Loucy (cell line): ENCODE measurements at regions not wholly inside any gene's neighbourhood (a gene's known extent, or its start where the extent isn't known, plus 50 kb on each side); places are given as distances from the start of the nearest gene placed in this dataset.
A peak's percentile ranks its signal among the peaks of the same experiment; 100 is the strongest.

Experiments used
- H2AFZ ChIP-seq: fragments of 200-600 bp; sonication (generic); 2 replicates; pipeline ENCODE4 v1.6.0; 2016; ENCODE audit warnings: antibody characterized with exemption, mild to moderate bottlenecking, low read length, moderate library complexity
- H3F3A ChIP-seq: fragments of 200-600 bp; 2 replicates; pipeline ENCODE4 v1.6.0; 2016; ENCODE audit warnings: antibody characterized with exemption, low read depth, mild to moderate bottlenecking
- H3K27me3 ChIP-seq: fragments of 200-600 bp; sonication (generic); 2 replicates; pipeline ENCODE4 v1.6.1; 2014; ENCODE audit warnings: low read length, mild to moderate bottlenecking; ENCODE audit not compliant: insufficient read depth, poor library complexity, severe bottlenecking
- H3K36me3 ChIP-seq: fragments of 200-600 bp; sonication (generic); 2 replicates; pipeline ENCODE4 v1.6.1; 2016; ENCODE audit warnings: low read length; ENCODE audit not compliant: insufficient read depth
- H3K4me1 ChIP-seq: fragments of 200-600 bp; sonication (generic); 2 replicates; pipeline ENCODE4 v1.5.1; 2014; ENCODE audit warnings: low read length, mild to moderate bottlenecking; ENCODE audit not compliant: insufficient read depth, poor library complexity, severe bottlenecking
- H3K4me2 ChIP-seq: fragments of 200-600 bp; sonication (generic); 2 replicates; pipeline ENCODE4 v1.6.0; 2014; ENCODE audit warnings: antibody characterized with exemption, low read length, low read depth, mild to moderate bottlenecking; ENCODE audit not compliant: poor library complexity, severe bottlenecking
- H3K4me3 ChIP-seq: fragments of 200-600 bp; sonication (generic); 2 replicates; pipeline ENCODE4 v1.5.1; 2014; ENCODE audit warnings: low read length, mild to moderate bottlenecking, mixed read lengths; ENCODE audit not compliant: poor library complexity, severe bottlenecking
- H3K79me2 ChIP-seq: fragments of 200-600 bp; sonication (generic); 2 replicates; pipeline ENCODE4 v1.6.1; 2014; ENCODE audit warnings: low read length; ENCODE audit not compliant: insufficient read depth
- H3K9ac ChIP-seq: fragments of 200-600 bp; sonication (generic); 2 replicates; pipeline ENCODE4 v1.6.0; 2014; ENCODE audit warnings: mild to moderate bottlenecking, low read depth, low read length, moderate library complexity; ENCODE audit not compliant: poor library complexity, severe bottlenecking
- H3K9me2 ChIP-seq: fragments of 200-600 bp; sonication (generic); replicated peaks from 2 replicates; pipeline ENCODE4 v1.6.1; 2016; ENCODE audit warnings: low read depth, low read length, mixed read lengths
- H3K9me3 ChIP-seq: fragments of 200-600 bp; sonication (generic); 2 replicates; pipeline ENCODE4 v1.6.1; 2014; ENCODE audit warnings: mild to moderate bottlenecking, antibody characterized with exemption, low read length, low read depth; ENCODE audit not compliant: insufficient read depth
- H4K20me1 ChIP-seq: fragments of 200-600 bp; sonication (generic); 2 replicates; pipeline ENCODE4 v1.6.0; 2014; ENCODE audit warnings: antibody characterized with exemption, low read length, mild to moderate bottlenecking; ENCODE audit not compliant: insufficient read depth, poor library complexity, severe bottlenecking
- EZH2phosphoT487 ChIP-seq: fragments of 200-600 bp; IDR thresholded peaks from 2 replicates; pipeline ENCODE4 v1.6.1; 2018; ENCODE audit warnings: antibody characterized with exemption, mild to moderate bottlenecking, moderate library complexity, borderline replicate concordance
- TF ChIP-seq, protein P1 (sequence below): fragments of 200-600 bp; sonication (generic); conservative IDR thresholded peaks from 2 replicates; pipeline ENCODE4 v1.5.1; 2014; ENCODE audit warnings: mild to moderate bottlenecking, antibody characterized with exemption, low read length

DNA sequence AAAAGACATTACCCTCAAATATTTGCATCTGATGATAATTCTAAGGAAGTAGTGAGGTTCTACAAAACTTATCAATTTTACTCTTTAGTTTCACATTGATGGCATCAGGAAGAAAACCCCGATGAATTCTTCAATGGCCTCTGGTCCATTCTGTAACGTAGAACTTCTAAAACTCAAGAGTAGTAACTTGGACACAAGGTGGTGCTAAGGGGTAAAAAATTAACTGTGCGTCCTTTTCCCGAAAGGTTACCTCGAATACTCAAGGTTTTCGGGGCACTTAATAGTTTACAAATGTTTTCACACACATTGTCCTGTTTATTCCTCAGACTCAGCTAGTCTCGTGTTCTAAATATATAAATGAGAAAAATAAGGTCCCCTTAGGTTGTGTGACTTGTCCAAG lies 517.3 kb upstream of the ZFHX3 start:
- H3K4me2 ChIP-seq = no peak overlapping the region
- no peaks in the 10 kb centered on the region for H3K9me2 ChIP-seq
- H3K9me3 ChIP-seq = no peaks in the 10 kb centered on the region
- no peaks in the 10 kb centered on the region for H3K79me2 ChIP-seq
- no peaks in the 10 kb centered on the region for H3K27me3 ChIP-seq
- H3K4me1 ChIP-seq = no peaks in the 10 kb centered on the region
- peak overlapping the region; percentile 23; the same call in 1 of the 2 replicates for H2AFZ ChIP-seq
- no peak for TF ChIP-seq EZH2phosphoT487
- TF ChIP-seq, protein P1, sequence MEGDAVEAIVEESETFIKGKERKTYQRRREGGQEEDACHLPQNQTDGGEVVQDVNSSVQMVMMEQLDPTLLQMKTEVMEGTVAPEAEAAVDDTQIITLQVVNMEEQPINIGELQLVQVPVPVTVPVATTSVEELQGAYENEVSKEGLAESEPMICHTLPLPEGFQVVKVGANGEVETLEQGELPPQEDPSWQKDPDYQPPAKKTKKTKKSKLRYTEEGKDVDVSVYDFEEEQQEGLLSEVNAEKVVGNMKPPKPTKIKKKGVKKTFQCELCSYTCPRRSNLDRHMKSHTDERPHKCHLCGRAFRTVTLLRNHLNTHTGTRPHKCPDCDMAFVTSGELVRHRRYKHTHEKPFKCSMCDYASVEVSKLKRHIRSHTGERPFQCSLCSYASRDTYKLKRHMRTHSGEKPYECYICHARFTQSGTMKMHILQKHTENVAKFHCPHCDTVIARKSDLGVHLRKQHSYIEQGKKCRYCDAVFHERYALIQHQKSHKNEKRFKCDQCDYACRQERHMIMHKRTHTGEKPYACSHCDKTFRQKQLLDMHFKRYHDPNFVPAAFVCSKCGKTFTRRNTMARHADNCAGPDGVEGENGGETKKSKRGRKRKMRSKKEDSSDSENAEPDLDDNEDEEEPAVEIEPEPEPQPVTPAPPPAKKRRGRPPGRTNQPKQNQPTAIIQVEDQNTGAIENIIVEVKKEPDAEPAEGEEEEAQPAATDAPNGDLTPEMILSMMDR = peak; percentile 62
- H3K4me3 ChIP-seq = no peak overlapping the region
- H4K20me1 ChIP-seq = no peaks in the 10 kb centered on the region
- H3F3A ChIP-seq = no peaks in the 10 kb centered on the region
- H3K9ac ChIP-seq = no peak overlapping the region
- no peaks in the 10 kb centered on the region for H3K36me3 ChIP-seq

DNA sequence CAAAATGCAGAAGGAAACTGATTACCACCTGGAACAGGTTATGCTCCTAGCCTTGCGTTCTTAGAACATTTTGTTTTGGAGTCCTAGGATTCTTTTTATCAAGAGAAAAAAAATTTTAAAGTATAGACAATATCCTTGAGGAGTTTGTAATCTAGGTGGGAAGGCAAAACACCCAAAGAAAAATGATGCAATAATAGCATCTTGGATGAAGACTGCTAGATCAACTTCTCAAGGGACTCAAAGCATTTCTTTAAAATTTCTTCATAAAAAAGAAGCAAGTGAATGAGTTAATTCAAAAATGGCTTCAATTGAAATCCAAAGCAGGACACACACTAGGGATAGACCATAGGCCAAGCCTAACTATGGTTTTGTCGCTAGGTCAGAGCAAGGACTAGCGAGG lies 515.8 kb upstream of the ZFHX3 start:
- Histone ChIP-seq H3K9me3 (no peaks in the 10 kb centered on the region), H3K9me2 (no peaks in the 10 kb centered on the region), H3F3A (no peaks in the 10 kb centered on the region), H3K4me2 (no peak overlapping the region), H3K79me2 (no peaks in the 10 kb centered on the region), H3K36me3 (no peaks in the 10 kb centered on the region), H3K4me3 (no peak overlapping the region), H3K4me1 (no peaks in the 10 kb centered on the region), H3K27me3 (no peaks in the 10 kb centered on the region), H4K20me1 (no peaks in the 10 kb centered on the region), H2AFZ (no peak overlapping the region), H3K9ac (no peak overlapping the region)
- TF ChIP-seq, protein P1 = no peak
- TF ChIP-seq EZH2phosphoT487 = no peak

DNA sequence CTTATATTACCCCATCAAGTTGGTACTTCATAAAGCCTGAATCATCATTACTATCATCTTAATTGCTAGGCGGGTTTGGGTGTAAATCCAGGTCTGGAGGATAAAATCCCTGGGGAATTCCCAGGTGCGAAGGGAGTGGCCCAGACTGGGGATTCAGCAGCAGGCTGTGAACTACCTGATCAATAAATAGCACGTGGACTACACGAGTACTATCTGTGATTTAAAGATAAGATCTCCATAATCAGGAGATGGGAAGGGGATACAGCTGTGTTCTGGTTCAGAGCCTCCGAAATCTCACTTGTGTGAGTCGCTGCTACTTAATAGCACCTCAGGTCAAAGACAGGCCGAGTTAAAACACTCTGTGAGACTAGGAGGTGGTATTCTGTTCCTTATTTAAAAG lies 512.6 kb upstream of the ZFHX3 start:
- Histone ChIP-seq H2AFZ (no peak overlapping the region), H3K9ac (no peak overlapping the region), H3K4me2 (no peak overlapping the region), H3K9me3 (no peaks in the 10 kb centered on the region), H3K4me3 (no peak overlapping the region), H3K4me1 (no peaks in the 10 kb centered on the region), H4K20me1 (no peaks in the 10 kb centered on the region), H3K27me3 (no peaks in the 10 kb centered on the region), H3K36me3 (no peaks in the 10 kb centered on the region), H3K79me2 (no peaks in the 10 kb centered on the region), H3F3A (no peaks in the 10 kb centered on the region), H3K9me2 (no peaks in the 10 kb centered on the region)
- TF ChIP-seq, protein P1 = no peak
- no peak for TF ChIP-seq EZH2phosphoT487
